ENCODE measurements at regions not wholly inside any gene's neighbourhood (a gene's known extent, or its start where the extent isn't known, plus 50 kb on each side); places are given as distances from the start of the nearest gene placed in this dataset.

DNA sequence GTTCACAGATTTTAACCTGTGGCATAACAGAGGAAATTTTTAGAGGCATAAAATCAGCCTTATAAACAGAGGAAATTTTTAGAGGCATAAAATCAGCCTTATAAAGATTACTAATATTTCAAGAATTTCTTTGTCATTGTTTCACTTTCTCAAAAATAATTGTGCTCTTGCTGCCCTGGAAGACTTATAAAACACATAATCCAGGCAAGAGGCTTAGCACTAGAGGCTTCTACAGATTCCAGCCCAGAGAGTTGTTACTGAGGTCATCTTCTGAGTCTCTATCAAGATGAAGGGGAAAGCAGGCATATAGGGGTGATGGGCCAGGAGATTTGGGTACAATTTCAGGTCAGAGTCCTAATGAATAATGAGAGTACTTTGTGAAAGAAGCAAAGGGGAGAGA is 85.7 kb downstream of the RFPL4B start:
- Histone ChIP-seq H3K27ac (no peak overlapping the region), H3K4me3 (no peak overlapping the region), H3K9me3 (no peaks in the 10 kb centered on the region), H3K4me1 (no peaks in the 10 kb centered on the region), H3K27me3 (no peaks in the 10 kb centered on the region), H3K36me3 (no peaks in the 10 kb centered on the region)
- TF ChIP-seq, protein P1, sequence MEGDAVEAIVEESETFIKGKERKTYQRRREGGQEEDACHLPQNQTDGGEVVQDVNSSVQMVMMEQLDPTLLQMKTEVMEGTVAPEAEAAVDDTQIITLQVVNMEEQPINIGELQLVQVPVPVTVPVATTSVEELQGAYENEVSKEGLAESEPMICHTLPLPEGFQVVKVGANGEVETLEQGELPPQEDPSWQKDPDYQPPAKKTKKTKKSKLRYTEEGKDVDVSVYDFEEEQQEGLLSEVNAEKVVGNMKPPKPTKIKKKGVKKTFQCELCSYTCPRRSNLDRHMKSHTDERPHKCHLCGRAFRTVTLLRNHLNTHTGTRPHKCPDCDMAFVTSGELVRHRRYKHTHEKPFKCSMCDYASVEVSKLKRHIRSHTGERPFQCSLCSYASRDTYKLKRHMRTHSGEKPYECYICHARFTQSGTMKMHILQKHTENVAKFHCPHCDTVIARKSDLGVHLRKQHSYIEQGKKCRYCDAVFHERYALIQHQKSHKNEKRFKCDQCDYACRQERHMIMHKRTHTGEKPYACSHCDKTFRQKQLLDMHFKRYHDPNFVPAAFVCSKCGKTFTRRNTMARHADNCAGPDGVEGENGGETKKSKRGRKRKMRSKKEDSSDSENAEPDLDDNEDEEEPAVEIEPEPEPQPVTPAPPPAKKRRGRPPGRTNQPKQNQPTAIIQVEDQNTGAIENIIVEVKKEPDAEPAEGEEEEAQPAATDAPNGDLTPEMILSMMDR (IDR thresholded peaks at IDR 0.05): no peak
- no peak for DNase-seq

DNA sequence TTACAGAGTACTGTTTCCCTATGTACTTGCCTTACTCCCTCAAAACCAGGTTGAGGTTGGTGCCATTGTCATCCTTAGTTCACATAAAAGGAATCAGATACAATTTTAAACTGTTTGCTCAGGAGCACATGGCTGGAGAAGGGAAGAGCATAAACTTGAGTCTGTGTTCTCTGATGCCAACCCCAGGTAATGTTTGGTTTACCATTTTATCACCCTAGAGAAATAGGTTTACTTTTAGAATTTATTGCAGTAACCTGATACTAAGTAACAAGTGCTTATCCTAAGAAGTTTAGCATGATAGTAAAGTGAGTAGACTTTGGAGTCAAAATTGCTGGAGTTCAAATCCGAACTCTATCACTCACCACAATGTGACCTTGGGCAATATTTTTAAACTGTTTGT is 86.3 kb downstream of the RFPL4B start:
- Histone ChIP-seq H3K27me3 (no peaks in the 10 kb centered on the region), H3K4me3 (no peak overlapping the region), H3K4me1 (no peaks in the 10 kb centered on the region), H3K36me3 (no peaks in the 10 kb centered on the region), H3K9me3 (no peaks in the 10 kb centered on the region), H3K27ac (no peak overlapping the region)
- TF ChIP-seq POLR2A (IDR thresholded peaks at IDR 0.05): no peak
- TF ChIP-seq, protein P1 (IDR thresholded peaks at IDR 0.05): no peak
- no peak for DNase-seq

DNA sequence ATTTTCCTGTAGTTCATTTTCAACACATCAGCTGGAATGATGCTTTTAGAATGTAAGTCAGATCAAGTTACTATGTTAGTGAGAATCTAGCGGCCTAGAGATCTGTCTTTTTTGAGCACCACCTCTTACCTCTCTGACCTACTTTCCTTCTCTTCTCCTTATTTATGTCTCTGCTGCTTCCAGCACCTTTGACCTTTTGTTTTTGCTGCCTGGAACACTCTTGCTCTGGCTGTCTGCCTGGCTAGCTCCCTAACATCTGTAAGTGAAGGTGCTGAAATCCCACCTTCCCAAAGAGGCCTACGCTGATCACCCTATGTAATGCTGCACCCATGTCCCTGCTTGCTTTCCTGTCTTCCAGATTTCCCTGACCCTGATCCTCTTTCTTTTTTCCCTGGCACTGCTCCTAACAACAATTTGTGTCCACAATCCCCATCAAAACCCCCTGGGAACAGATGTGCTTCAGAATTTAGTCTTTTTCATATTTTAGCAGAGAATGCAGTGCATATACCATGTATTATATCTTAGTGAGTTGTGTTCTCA is 87.8 kb downstream of the RFPL4B start:
- H3K27me3 ChIP-seq: no peaks in the 10 kb centered on the region
- DNase-seq: no peak
- TF ChIP-seq, protein P1 (IDR thresholded peaks at IDR 0.05): no peak
- TF ChIP-seq POLR2A (IDR thresholded peaks at IDR 0.05): no peak
- no peaks in the 10 kb centered on the region for H3K4me1 ChIP-seq
- H3K27ac ChIP-seq: no peak overlapping the region
- H3K9me3 ChIP-seq: no peaks in the 10 kb centered on the region
- no peaks in the 10 kb centered on the region for H3K36me3 ChIP-seq
- no peak overlapping the region for H3K4me3 ChIP-seq

DNA sequence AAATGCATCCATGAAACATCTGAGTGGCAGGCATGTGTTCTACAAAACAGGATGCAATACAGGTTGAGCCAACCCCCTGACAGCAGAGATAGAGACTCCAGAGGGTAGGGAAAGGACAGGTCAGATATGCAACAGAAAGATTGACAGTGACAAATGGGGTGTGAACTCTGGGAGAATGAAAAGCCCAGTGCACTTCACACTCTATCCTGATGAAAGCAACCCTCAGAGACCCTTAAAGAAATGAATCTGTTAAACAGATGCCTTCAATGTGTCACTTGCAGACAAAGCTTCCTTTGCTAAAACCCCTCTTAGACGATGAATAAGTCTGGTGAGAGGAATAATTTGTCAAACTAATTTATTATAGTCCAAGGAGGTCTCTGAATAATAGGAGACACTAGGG is 89.9 kb downstream of the RFPL4B start:
- Histone ChIP-seq H3K36me3 (no peaks in the 10 kb centered on the region), H3K4me3 (no peak overlapping the region), H3K27ac (no peak overlapping the region), H3K27me3 (no peaks in the 10 kb centered on the region), H3K4me1 (no peaks in the 10 kb centered on the region), H3K9me3 (no peaks in the 10 kb centered on the region)
- TF ChIP-seq, protein P1 (IDR thresholded peaks at IDR 0.05): no peak
- TF ChIP-seq POLR2A (IDR thresholded peaks at IDR 0.05): no peak
- DNase-seq: no peak

DNA sequence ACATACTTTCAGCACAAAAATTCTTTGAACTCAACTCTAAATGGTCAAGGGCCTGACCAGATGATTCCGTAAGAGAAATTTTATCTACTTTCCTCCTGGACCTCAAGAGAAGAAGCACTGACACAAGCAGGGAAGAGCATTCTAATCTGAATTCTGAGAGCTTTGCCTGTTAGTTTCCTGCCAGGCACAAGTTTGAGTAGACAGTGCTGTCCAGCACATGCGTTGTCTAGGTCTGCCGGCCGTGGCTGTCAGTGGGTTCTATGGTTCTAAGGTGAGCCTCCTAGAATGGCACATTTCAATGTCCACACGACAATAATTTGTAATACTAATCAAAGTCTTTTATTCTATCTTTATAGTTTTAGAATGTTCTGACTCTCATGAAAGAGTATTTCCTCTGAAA is 91.9 kb downstream of the RFPL4B start:
- DNase-seq: no peak
- no peaks in the 10 kb centered on the region for H3K36me3 ChIP-seq
- H3K9me3 ChIP-seq: no peaks in the 10 kb centered on the region
- H3K4me1 ChIP-seq: no peaks in the 10 kb centered on the region
- TF ChIP-seq POLR2A (IDR thresholded peaks at IDR 0.05): no peak
- TF ChIP-seq, protein P1 (IDR thresholded peaks at IDR 0.05): no peak
- H3K27ac ChIP-seq: no peak overlapping the region
- no peak overlapping the region for H3K4me3 ChIP-seq
- no peaks in the 10 kb centered on the region for H3K27me3 ChIP-seq

DNA sequence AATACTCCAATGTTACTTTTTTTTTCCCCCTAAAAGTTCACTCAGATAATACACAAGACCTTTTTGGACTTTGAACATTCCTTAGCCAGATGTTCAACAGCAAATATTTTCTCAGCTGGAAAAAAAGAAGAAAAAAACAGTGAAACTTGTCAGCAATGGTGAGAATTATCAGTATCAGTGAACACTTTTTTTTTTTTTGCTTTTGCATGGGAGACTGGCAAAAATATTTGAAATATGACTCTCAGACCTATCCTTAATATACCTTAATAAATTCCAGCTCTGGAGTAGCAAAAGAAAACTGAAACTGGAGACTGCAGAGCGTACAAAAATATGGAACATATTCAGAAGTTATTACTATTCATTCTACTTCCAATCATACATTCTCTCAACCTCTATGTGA is 92.3 kb downstream of the RFPL4B start:
- TF ChIP-seq, protein P1 (IDR thresholded peaks at IDR 0.05): no peak
- TF ChIP-seq POLR2A (IDR thresholded peaks at IDR 0.05): no peak
- H3K27ac ChIP-seq: no peak overlapping the region
- no peaks in the 10 kb centered on the region for H3K4me1 ChIP-seq

More for the DNA sequence above, 92.3 kb downstream of the RFPL4B start:
- no peaks in the 10 kb centered on the region for H3K9me3 ChIP-seq
- DNase-seq: no peak
- H3K4me3 ChIP-seq: no peak overlapping the region
- H3K36me3 ChIP-seq: no peaks in the 10 kb centered on the region
- no peaks in the 10 kb centered on the region for H3K27me3 ChIP-seq
